ENCODE measurements at regions not wholly inside any gene's neighbourhood (a gene's known extent, or its start where the extent isn't known, plus 50 kb on each side); places are given as distances from the start of the nearest gene placed in this dataset.

DNA sequence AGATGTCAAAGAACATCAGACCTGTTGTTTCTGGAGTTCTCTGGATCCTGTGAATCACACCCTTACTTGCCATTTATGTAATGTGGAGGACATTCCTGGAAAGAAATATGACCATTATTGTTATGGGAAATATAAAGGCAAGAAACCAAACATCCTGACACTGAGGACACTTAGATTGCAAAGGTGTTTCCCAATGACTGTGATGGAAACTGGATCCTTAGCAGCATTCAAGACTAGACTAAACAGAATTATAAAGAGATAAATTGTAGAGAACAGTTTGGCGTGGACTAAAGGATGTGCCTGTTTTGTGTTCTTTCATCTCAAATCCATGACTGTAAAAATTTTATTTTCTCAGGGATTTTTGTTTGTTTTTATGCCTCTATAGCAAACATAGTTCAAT is 347.7 kb upstream of the SLC14A2 start:
- no peak overlapping the region for H3K4me3 ChIP-seq (ENCODE audit: low read depth, low read length)
- POLR2A ChIA-PET, result no interaction called here
- CTCF ChIA-PET, result interaction anchor here (2.0 kb wide), 1 partner anchor 9 kb away, joined by 9 read pairs; no protein-coding TSS in a partner anchor
- DNase-seq (ENCODE audit: low read depth, low spot score), result no peak
- no peak for TF ChIP-seq CTCF (IDR thresholded peaks at IDR 0.05; ENCODE audit: insufficient read depth, low read length, missing control alignments)

DNA sequence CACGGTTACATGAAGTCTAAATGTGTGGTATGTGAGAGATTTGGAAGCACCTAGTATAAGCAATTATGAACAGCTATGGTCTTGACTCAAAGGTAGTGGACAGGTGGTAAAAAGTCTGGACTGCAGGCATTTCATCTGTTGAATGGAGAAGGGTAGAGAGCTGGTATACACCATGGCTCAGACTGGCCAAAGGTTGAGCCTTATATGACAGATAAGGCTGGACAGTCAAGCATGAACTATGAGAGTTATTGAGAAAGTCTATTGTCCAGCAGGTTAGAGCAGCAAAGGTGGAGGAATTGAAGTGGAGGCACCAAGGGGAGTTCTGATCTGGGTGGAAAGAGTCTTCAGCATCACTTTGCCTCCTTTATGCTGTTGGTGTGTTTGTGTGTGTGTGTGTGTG is 346.7 kb upstream of the SLC14A2 start:
- POLR2A ChIA-PET, result no interaction called here
- H3K4me3 ChIP-seq (ENCODE audit: low read depth, low read length), result no peak overlapping the region
- DNase-seq (ENCODE audit: low read depth, low spot score), result no peak
- TF ChIP-seq CTCF (IDR thresholded peaks at IDR 0.05; ENCODE audit: insufficient read depth, low read length, missing control alignments), result no peak
- CTCF ChIA-PET, result interaction anchor here (0.9 kb wide), 1 partner anchor 9 kb away, joined by 3 read pairs; no protein-coding TSS in a partner anchor

DNA sequence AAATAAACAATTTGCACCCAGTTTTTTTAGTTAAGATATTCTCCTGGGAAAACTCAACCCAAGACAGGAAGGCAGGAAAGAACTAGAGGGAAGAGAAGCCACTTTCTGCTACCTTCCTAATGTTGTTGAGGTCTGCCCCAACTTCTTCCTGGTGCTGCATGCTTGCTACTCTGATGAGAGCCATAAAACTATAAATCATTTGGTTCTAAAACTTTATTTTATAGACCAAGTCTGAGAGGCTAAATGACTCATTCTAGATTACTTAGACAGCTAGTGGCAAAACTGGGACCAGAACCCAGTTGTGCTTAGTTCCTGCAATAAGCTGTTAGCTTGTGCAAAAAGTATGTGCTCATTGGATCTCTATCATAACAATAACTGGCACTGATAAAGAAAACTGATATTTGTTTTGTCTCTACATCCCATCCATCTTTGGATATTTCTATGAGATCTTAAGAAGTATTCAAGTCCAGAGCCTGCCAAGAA is 344.9 kb upstream of the SLC14A2 start:
- ChIA-PET CTCF (interaction anchor here (0.8 to 1.3 kb wide), 2 partner anchors 23 to 114 kb away, joined by 3 to 4 read pairs; no protein-coding TSS in a partner anchor), POLR2A (no interaction called here)
- no peak for DNase-seq (ENCODE audit: low read depth, low spot score)
- TF ChIP-seq CTCF (IDR thresholded peaks at IDR 0.05; ENCODE audit: insufficient read depth, low read length, missing control alignments), result no peak
- H3K4me3 ChIP-seq (ENCODE audit: low read depth, low read length), result no peak overlapping the region

GRCh38 chr18:45274026-45274425 is 341.2 kb upstream of the SLC14A2 start:
- CTCF ChIA-PET, result interaction anchor here (0.7 to 1.2 kb wide), 3 partner anchors 9 to 46 kb away, joined by 3 to 4 read pairs (median 3); no protein-coding TSS in a partner anchor
- no peak for DNase-seq (ENCODE audit: low read depth, low spot score)

DNA sequence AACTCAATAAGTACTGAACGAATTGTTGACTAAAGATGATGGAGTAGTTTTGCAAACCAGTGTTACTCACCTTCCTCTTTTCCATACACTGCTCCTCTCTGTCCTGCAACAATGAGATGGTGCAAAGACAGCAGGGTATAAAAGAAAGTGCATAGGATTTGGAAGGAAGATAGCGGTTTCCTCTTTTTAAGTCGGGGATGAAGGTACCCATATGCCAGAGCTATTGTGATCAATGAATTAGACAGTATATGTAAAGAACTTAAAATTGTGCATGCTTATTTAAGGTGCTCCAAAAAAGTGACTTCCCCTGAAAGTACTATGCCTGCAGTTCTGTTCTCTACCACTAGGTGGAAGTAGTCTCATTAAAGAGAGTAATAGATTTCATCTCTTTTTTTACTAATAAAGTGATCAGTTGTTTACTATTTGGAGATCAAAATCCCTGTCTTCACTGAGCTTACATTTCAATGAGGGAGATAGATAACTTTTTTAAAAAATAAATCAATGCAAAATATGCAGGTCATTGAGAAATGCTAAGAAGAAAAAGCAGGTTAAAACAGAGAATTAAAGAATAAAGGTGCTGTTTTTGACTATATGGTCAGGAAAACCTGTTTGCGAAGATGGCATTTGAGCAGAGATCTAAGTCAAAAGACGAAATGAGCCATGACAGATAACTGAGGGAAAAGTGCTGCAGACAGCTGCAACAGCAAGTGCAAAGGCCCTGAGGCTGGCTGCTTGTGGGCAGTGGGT is 339.7 kb upstream of the SLC14A2 start:
- CTCF ChIA-PET, result interaction anchor here (0.6 to 2.2 kb wide), 19 partner anchors 9 to 586 kb away, joined by 3 to 9 read pairs (median 4); no protein-coding TSS in a partner anchor
- no peak overlapping the region for H3K4me3 ChIP-seq (ENCODE audit: low read depth, low read length)
- TF ChIP-seq CTCF (IDR thresholded peaks at IDR 0.05; ENCODE audit: insufficient read depth, low read length, missing control alignments), result peak; percentile 35
- POLR2A ChIA-PET, result no interaction called here
- no peak for DNase-seq (ENCODE audit: low read depth, low spot score)

More at GRCh38 chr18:45274026-45274425, 341.2 kb upstream of the SLC14A2 start:
- H3K4me3 ChIP-seq (ENCODE audit: low read depth, low read length), result no peak overlapping the region
- POLR2A ChIA-PET, result no interaction called here
- no peak for TF ChIP-seq CTCF (IDR thresholded peaks at IDR 0.05; ENCODE audit: insufficient read depth, low read length, missing control alignments)

DNA sequence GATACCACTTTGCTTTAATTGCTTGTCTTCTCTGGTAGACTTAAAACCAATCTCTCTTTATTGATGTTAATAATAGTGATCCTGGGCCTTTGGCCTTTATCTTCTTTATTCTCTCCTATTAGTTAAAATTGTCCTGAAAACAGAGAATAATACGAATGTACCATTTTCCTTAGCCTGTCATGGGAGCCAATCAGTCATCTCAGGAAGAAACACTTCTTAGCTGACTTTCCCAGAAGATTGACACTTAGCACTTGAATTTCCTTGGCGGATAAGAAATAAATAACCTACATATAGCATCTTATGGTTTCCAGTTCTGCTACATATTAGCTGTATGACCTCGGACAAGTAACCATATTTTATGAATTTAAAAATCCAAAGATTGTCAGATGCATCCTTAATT is 338.4 kb upstream of the SLC14A2 start:
- CTCF ChIA-PET, result interaction anchor here (0.8 to 2.2 kb wide), 6 partner anchors 8 to 1137 kb away, joined by 3 to 9 read pairs (median 3); no protein-coding TSS in a partner anchor
- H3K4me3 ChIP-seq (ENCODE audit: low read depth, low read length), result no peak overlapping the region
- POLR2A ChIA-PET, result no interaction called here
- no peak for TF ChIP-seq CTCF (IDR thresholded peaks at IDR 0.05; ENCODE audit: insufficient read depth, low read length, missing control alignments)
- no peak for DNase-seq (ENCODE audit: low read depth, low spot score)

All from AG04449 (cell line).